GM19324 (cell line): ENCODE measurements at regions not wholly inside any gene's neighbourhood (a gene's known extent, or its start where the extent isn't known, plus 50 kb on each side); places are given as distances from the start of the nearest gene placed in this dataset.
"Not testable (repeated sequence)": the region's sequence is repeated elsewhere in the genome, so short reads cannot be mapped to it uniquely, and the experiment has no call there.

Experiments used
- ATAC-seq: cut with Tn5 transposase; IDR thresholded peaks from one replicate; pipeline ENCODE4 v1.9.1; 2021; ENCODE audit warnings: mild to moderate bottlenecking, moderate library complexity; ENCODE audit not compliant: unreplicated experiment, low FRiP score

- no peak for ATAC-seq
Observed at GRCh38 chr14:36418937-36419336, 98.5 kb upstream of the MBIP start.

GRCh38 chr14:36411951-36412350 is 91.5 kb upstream of the MBIP start:
- not testable (repeated sequence) for ATAC-seq

- no peak for ATAC-seq
Observed at GRCh38 chr14:36408388-36408787, 88.0 kb upstream of the MBIP start.

GRCh38 chr14:36405589-36406274 is 85.3 kb upstream of the MBIP start:
- ATAC-seq: no peak

GRCh38 chr14:36402867-36403266 is 82.4 kb upstream of the MBIP start:
- no peak for ATAC-seq

- no peak for ATAC-seq
Observed at GRCh38 chr14:36398463-36399291, 78.2 kb upstream of the MBIP start.

- ATAC-seq: no peak
Observed at GRCh38 chr14:36397357-36397756, 76.9 kb upstream of the MBIP start.

- ATAC-seq: no peak
Observed at GRCh38 chr14:36396798-36397197, 76.4 kb upstream of the MBIP start.

GRCh38 chr14:36394593-36394992 is 74.2 kb upstream of the MBIP start:
- ATAC-seq: no peak

- no peak for ATAC-seq
Observed at GRCh38 chr14:36390718-36391117, 70.3 kb upstream of the MBIP start.

- ATAC-seq: no peak
Observed at GRCh38 chr14:36383767-36384431, 63.5 kb upstream of the MBIP start.

GRCh38 chr14:36373982-36374673 is 53.7 kb upstream of the MBIP start:
- peak; percentile 92 for ATAC-seq
